ENCODE measurements at regions not wholly inside any gene's neighbourhood (a gene's known extent, or its start where the extent isn't known, plus 50 kb on each side); places are given as distances from the start of the nearest gene placed in this dataset.

DNA sequence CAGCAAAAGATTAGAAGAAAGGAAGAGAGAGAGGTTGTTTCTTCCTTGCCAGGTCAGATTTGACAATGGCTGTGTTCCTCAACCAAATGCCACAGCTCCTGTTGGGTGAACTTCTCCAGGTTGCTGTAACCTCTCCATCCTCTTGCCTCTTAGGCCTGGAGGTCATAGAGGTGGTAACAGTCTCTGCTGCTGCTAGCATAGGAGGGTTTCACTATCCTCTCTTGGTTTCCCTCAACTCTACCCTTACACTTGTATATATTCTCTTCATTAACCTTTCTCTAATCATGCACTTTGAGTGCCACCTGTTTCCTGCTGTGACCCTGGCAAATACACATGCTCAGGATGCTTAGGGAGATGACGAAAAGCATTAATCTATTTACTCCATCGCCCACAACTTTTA lies 67.7 kb upstream of the HIF1A start:
- no peak for DNase-seq

DNA sequence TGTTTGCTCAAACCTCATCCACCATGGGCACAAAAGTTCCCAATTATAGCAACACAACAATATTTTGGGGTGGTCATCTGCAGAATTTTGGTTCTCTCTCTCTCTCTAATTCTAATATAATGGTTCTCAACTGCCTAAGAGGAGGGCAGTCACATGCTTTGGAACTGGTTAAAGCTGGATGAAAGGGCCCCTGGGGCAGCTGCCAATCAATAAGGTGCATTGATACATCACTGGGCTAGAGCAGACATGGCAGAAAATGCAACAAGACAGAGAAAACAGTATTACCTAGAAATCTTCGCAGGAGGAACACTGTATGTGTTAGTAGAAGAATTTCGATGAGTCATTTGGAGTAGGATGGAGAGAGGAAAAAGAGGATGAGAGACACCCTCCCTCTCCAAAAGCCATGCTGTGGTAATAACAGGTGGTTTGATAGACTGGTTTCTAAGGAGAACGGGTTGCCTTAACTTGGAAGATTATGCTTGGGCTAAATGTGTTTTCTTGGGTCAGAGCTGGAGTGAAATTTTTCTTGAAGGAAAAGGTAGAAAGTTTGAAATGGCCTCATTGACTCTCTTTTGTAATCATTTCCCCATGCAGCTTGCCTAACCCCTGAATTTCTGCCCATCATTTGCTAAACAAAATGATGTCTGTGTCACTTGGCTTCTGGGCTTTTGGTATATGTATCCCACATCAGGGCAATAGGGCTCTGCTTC lies 67.1 kb upstream of the HIF1A start:
- DNase-seq: no peak

DNA sequence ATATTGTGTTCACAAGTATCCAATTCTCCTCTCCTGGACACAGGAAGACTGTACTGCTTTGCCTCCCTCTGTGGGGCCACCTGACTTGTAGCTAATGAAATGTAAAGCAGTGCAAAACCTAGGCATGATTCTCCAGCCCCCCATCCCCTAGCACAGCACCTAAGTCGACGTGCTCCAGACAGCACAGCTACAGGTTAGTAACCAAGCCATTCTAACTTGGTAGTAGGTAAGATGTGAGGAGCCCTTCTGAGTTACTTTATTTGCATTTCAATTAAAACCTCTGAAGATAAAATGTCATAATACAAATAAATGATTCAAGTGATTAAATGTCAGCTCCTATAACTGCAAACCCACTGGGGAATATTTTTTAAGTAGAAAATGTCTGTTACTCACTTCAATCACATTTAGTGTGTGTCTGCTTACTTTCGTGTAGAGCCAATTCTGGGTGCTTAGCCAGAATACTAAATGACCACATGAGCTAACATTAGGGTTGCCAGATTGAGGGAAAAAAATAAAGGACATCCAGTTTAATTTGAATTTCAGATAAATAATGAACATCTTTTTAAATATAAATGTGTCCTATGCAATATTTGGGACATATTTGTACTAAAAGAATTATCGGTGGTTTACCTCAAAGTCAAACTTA lies 64.8 kb upstream of the HIF1A start:
- no peak for DNase-seq

DNA sequence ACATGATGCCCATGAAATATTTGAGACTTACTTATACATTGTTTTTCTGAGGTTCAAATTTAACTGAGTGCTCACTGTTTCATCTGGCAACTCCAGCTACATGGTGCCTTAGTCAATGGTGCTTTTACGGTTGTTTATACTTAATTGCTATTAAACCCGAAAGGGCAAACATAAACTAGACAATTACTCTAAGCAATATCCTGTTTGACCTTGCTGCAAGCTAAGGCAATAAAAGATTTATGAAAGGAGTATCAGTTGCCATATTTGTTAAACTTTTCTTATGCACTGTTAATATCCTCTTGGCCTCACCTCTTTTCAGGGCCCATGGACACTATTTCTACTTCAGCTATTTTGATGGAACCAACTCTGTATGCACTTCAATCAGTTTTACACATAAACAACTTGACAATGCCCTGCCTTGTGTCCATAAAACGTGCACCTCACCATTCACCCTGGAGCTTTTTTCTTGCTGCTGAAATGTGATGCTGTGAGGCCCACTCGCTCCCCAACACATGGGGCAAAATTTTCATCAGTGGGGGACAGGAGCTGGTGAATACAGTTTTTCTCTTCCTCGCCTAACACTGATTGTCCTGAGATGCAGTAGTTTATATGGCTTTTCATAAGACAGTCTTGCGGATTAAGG lies 64.1 kb upstream of the HIF1A start:
- DNase-seq: no peak

DNA sequence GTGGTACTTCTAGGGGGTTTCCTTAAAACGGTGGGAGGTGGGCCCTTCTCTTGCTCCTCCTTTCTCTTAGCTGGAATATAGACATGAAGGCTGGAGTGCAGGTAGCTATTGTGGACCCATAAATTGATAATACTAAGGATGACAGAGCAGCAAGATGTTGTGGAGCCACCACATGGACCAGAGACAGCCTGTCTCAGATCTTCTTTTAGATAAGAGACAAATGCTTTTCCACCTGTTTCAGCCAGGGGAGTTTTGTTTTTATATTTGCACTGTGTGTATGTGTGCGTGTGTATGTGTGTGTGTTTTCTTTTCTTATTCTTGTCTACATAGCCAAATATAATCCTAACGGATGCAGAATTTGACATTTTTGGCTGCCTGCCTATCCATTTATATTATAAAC lies 62.9 kb upstream of the HIF1A start:
- DNase-seq: no peak

DNA sequence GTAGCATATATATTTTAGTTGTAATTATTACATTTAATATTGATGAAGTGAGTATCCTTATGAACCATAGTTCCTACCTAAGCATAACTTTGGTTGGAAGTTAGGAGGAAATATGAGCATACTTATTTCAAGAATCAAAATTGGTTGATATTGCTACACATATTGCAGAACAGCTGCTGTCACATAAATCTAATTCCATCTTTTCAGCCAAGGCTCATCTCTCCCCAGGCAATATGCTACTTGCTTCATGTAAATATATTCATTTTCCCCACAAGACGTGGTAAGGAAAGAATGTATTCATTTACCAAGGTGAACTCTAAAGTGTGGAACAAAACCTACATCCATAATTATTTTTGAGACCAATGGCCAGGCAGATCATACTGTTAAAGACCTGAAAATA lies 62.5 kb upstream of the HIF1A start:
- no peak for DNase-seq

DNA sequence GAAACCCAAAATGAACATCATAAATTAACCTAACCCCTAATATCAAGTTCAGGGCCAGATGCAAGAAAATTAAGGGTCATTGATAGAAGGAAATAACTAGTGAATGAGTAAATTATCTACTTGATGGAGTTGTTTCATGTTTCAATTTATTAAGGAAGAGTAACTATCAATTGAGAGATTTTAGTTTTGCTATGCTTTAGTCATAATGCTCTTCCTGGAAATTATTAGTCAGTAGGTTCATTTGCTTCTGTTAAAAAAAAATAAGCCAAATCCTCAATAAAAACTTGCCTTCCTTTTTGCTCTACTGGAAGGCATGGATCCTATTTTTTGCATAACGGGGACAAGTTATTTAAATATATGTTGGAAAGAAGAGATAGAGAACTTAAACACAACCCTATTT lies 59.0 kb upstream of the HIF1A start:
- no peak for DNase-seq

DNA sequence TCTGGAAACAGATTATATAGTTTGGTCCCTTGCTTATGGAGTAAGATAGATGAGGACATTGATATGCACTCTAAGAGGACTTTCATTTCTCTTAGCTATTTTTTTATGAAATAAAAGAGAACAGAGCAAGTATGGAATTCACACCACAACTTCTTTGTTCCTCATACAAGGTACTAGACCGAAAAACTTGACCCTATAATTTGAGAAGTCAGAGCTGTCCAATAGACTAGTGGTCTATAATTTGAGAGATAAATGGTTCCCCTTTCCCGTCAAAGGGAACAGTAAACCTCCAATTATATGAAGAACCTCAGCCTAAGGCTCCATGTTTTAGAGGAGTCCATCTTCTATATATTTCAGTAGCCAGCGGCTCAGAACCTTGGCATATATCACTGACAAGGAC lies 58.5 kb upstream of the HIF1A start:
- DNase-seq: no peak

DNA sequence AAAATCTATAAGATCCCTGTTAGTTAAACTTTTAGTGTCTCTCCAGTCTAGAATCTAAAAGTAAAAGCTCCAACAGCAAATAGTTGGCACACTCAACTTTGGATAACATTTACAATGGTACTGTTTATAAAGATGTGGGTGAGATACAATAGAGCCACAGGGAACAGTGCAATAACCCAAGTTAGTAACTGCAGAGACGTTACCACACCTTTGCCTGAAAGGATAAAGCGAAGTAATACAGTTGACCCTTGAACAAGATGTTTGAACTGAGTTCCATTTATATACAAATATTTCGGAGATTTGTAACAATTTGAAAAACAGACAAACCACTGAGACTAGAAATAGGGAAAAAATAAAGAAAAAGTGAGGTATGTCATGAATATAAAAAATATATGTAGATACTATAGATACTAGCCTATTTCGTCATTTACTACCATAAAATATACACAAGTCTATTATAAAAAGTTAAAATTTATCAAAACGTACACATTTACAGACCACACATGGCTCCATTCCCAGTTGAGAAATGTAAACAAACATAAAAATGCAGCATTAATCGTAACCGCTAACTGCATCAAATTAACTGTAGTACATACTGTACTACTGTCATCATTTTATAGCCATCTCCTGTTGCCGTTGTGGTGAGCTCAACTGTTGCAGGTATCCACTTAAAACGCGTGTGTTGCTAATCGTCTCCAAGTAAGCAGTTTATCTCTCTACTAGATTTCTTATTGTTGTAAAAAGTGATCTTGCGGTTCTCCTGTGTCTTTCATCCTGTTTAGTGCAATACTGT lies 56.5 kb upstream of the HIF1A start:
- no peak for DNase-seq

DNA sequence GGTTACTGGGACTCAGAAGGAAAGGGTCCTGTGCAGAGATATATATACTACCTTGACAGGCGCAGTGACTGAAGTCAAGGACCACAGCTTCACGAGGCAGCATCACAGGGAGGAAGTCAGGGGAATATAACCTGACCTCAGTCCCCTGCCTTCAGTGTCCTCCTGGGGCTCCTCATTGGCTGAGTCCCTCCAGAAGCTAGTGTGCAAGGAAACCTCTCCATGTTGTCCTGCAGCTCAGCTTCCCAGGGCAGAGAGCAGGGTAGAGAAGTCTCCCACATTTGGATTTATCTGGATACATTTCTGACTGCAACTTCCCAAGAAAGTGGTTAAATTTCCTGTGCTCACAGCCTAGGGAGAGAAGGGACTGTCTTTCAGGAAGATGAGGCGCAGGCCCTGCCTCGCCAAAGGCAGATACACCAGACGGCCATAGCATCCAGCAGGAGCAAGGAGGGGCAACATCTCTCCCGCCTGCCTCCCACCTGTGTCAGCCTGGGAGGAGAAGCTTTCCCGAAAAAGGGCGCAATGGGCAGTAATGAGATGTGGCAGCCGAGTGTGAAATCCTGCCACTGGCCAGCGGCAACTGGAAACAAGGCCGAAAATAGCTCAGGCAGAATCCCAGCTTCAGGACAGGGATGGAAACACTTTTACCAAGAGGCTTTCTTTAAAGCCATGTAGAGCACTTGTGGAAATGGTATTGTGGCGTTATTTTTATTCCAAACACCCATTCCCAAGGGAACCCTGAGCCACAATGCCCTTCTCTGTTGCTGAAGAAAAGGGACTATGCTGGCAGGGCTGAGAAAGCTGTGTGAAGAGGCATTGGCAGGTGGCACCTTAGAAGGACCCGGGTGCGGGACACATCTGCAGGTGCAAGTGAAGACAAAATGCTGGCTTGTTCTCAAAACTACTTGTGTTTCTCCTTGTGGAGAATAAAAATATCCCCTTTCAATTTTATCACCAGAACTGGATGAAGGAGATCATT lies 54.9 kb upstream of the HIF1A start:
- DNase-seq: no peak

DNA sequence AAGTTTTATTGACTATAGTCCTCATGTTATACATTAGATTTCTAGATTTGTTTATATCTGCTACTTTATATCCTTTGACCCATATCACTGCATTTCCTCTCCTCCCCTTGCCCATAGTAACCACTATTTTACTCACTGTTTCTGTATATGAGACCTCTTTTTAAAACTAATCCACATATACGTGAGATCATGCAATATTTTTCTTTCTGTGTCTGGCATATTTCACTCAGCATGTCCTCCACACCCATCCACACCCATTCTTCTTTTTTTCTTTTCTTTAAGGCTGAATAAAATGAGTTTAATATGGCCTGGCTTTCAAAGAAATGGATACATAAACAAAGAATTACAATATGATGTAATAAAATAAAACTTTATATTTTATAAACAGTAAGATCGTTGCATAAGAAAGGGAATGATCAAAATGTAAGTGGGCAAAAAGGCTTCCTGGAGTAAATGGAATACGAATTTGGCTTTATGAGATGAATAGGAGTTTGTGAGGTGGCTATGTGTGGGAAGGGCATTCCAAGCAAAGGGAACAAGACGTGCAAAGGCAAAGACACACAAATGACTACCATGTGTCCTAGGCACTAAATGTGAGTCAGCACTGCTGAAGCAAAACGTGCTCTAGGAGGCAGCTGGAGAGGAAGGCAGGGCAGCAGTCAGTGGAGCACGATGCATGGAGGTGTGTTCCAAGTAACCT lies 53.2 kb upstream of the HIF1A start:
- DNase-seq: peak; percentile 70

DNA sequence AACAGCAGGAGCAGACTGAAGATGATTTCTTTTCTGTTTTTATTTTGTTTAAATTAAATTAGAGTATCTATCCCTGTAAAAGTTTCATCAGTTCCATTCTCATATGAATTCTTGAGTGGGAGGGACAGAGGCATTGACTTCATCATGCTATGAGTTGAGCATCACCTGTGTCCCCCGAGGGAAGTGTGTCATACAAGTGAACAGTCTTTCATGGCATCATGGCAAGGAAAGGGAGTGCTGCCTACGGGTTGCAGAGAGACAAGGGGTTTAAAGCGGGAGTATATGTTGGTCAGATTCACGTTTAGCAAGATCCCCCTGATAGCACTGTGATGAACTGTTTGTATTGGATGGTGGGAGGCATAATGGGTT lies 52.7 kb upstream of the HIF1A start:
- DNase-seq: no peak

DNA sequence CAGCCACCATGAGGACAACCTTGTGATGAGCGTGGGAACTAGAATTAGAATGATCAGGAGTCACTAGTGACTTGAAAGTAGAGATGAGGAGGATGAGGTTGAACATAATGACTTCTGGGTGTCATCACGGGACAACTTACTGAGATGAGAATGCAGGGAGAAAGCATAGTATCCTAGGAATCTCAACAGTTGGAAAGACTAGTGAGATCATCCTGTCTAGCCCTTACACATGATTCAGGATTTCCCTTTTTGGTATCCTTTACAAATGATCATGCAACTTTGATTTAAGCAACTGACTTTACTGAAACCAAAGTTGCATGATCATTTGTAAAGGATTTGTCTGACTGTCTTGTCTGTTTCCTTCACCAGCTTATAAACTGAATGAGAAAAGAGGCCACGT lies 51.8 kb upstream of the HIF1A start:
- DNase-seq: peak; percentile 87

DNA sequence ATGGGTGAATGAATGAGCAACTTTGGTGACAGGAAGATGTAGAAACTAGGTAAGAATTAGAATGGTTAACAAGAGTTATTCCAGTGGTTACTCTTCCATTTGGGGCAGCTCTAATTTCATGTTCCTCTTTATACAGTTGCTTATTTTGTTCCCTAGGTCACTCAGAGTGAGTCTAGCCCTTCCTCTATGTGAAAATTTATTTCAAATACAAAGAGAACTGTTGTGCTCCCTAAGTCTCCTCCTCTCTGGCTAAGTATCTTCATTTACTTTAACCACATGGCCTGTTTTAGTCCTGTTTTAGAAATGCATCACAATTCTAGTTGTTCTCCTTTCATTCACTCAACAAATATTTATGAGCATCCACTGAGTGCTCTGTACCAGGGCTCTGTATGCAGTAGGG lies 51.1 kb upstream of the HIF1A start:
- DNase-seq: no peak

DNA sequence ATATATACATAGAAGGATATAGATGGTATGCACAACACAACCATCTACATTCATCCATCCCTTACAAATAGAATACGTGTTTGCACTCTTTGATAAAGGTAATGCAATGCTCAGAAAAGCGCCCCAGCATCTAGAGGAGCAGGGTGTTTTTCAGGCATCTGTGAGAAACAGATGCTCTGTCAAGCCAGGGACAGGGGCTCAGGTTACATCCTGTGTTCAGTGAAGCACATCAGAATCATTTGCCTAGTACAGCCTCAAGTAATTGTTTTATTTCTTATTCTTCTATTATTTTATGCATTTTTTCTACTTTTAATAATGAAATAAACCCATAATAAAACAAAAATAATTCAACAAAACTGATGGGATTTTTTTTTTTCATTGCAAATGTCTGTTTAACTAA lies 50.5 kb upstream of the HIF1A start:
- DNase-seq: peak; percentile 54

DNA sequence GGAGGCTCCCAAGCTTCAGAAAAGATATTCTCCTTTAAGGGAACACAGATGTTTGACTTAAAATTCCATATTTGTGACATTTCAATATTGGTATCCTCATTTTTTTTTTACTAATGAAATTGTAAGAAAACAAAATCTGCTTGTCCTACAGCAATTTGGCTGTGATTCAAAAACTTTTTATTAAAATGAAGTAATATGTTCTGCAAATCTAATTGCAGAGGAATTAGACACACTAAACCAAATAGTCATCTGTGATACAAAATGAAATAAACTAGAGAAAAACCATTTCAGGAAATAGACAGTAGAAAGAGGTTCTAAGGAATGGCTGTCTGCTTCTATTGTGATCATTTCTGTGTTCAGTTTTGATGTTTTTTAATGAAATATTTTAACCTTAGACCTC lies 50.1 kb upstream of the HIF1A start:
- no peak for DNase-seq
